HepG2 (cell line): ENCODE measurements at regions not wholly inside any gene's neighbourhood (a gene's known extent, or its start where the extent isn't known, plus 50 kb on each side); places are given as distances from the start of the nearest gene placed in this dataset.
"Not testable (repeated sequence)": the region's sequence is repeated elsewhere in the genome, so short reads cannot be mapped to it uniquely, and the experiment has no call there.

ENCODE experiments used
- ATAC-seq: fragments of 200-7000 bp; cut with Tn5 transposase; 3 replicates; pipeline ENCODE4 v1.9.1; 2020; ENCODE audit warnings: mild to moderate bottlenecking, moderate library complexity
- BruUV-seq: library from RNA; stranded (reverse); fragments of 400-500 nt; replicated peaks from 2 replicates; lab custom pipeline; 2021; lab: Mats Ljungman, UMichigan
- CTCF ChIA-PET: fragments of 300-600 bp; formaldehyde crosslinking; extraction: SDS; loops from one replicate; lab custom pipeline; 2021; ENCODE audit warnings: low total read pairs, inconsistent platforms, low intra/inter-chr PET ratio; lab: Yijun Ruan, JAX
- POLR2A ChIA-PET: fragments of 350-600 bp; sonication (Branson Sonifier 250); formaldehyde crosslinking; loops from one replicate; lab custom pipeline; 2020; ENCODE audit warnings: antibody characterized with exemption, inconsistent platforms; lab: Yijun Ruan, JAX
- DNase-seq: peaks from one replicate; pipeline ENCODE4 v3.0.0-alpha.2; 2015; ENCODE audit warnings: low spot score
- FAIRE-seq: peaks from 3 replicates; lab custom pipeline; 2011; peaks lifted over from hg19 to GRCh38; lab: Jason Lieb, UNC
- H2AFZ ChIP-seq: one replicate; pipeline ENCODE4 v1.6.1; 2011; ENCODE audit warnings: low read length, inconsistent platforms
- H3K27ac ChIP-seq: fragments of 300-600 bp; 3 replicates; pipeline ENCODE4 v1.8.0; 2011; ENCODE audit warnings: mixed run types, mild to moderate bottlenecking, mixed read lengths, low read length, inconsistent platforms; ENCODE audit not compliant: insufficient read depth; ENCODE audit errors: extremely low read length
- H3K27me3 ChIP-seq, 2 experiments: fragments of 200-600 bp in 1 of 2; 2 replicates in 1 of 2; 3 replicates in 1 of 2; pipeline versions ENCODE4 v1.6.0 to v1.8.0; 2011; ENCODE audit warnings: low read length in 2 of 2, mild to moderate bottlenecking in 2 of 2, moderate library complexity in 2 of 2, inconsistent platforms in 1 of 2; ENCODE audit not compliant: insufficient read depth in 2 of 2, control insufficient read depth in 1 of 2
- H3K36me3 ChIP-seq, 2 experiments: fragments of 200-600 bp in 1 of 2; replicated peaks in 1 of 2; 2 replicates in 1 of 2; 3 replicates in 1 of 2; pipeline versions ENCODE4 v1.5.1 to v1.8.0; 2011; ENCODE audit warnings: low read length in 2 of 2, inconsistent platforms in 1 of 2; ENCODE audit not compliant: insufficient read depth in 2 of 2, control insufficient read depth in 1 of 2
- H3K4me1 ChIP-seq: 2 replicates; pipeline ENCODE4 v1.5.1; 2012; ENCODE audit warnings: low read length, inconsistent platforms; ENCODE audit not compliant: insufficient read depth
- H3K4me2 ChIP-seq: 2 replicates; pipeline ENCODE4 v1.6.0; 2011; ENCODE audit warnings: low read depth, low read length, inconsistent platforms
- H3K4me3 ChIP-seq, 3 experiments: fragments of 200-600 bp in 1 of 3; sonication (generic), shearing (Covaris generic) in 1 of 3; replicated peaks in 1 of 3; 2 replicates each; pipeline ENCODE4 v1.5.1; 2011 to 2016; ENCODE audit warnings: low read length in 3 of 3, inconsistent platforms in 2 of 3, low read depth in 2 of 3, mild to moderate bottlenecking in 2 of 3, control low read depth in 1 of 3, mixed read lengths in 1 of 3; ENCODE audit not compliant: insufficient read depth in 1 of 3
- H3K79me2 ChIP-seq: one replicate; pipeline ENCODE4 v1.6.1; 2011; ENCODE audit warnings: low read length, inconsistent platforms; ENCODE audit not compliant: insufficient read depth
- H3K9ac ChIP-seq: 2 replicates; pipeline ENCODE4 v1.6.0; 2011; ENCODE audit warnings: mild to moderate bottlenecking, low read depth, low read length, inconsistent platforms; ENCODE audit not compliant: insufficient read depth
- H3K9me3 ChIP-seq: 2 replicates; pipeline ENCODE4 v1.5.1; 2012; ENCODE audit warnings: mild to moderate bottlenecking, low read length
- H4K20me1 ChIP-seq: 2 replicates; pipeline ENCODE4 v1.6.0; 2011; ENCODE audit warnings: inconsistent platforms, mild to moderate bottlenecking, low read length, moderate library complexity; ENCODE audit not compliant: insufficient read depth
- ZNF577 ChIP-seq: sonication (generic); formaldehyde crosslinking; IDR thresholded peaks from 2 replicates; pipeline ENCODE4 v1.4.0; 2020; ENCODE audit warnings: mild to moderate bottlenecking, low read depth, missing genetic modification reagents, borderline replicate concordance
- ZNF749 ChIP-seq: sonication (generic); formaldehyde crosslinking; IDR thresholded peaks from 2 replicates; pipeline ENCODE4 v1.8.0; 2022; ENCODE audit warnings: mild to moderate bottlenecking, missing genetic modification reagents, moderate library complexity, borderline replicate concordance
- WGBS: methylation state at CpG from one replicate; pipeline ENCODE4 v1.1.6; 2017; ENCODE audit warnings: low lambda C conversion rate; 5-methylcytosine and 5-hydroxymethylcytosine counted together
- in situ Hi-C: cut with HindIII; loops from 2 replicates; pipeline ENCODE4 v1.10.0; 2017; ENCODE audit warnings: low pct_unique_long_range_greater_than_20kb; ENCODE audit not compliant: extremely low pct_ligation_motif_present
- intact Hi-C: fragments of 100-400 bp; cut with micrococcal nuclease; formaldehyde crosslinking; loops from one replicate; pipeline ENCODE4 v1.10.0; 2022; ENCODE audit not compliant: unreplicated experiment

DNA sequence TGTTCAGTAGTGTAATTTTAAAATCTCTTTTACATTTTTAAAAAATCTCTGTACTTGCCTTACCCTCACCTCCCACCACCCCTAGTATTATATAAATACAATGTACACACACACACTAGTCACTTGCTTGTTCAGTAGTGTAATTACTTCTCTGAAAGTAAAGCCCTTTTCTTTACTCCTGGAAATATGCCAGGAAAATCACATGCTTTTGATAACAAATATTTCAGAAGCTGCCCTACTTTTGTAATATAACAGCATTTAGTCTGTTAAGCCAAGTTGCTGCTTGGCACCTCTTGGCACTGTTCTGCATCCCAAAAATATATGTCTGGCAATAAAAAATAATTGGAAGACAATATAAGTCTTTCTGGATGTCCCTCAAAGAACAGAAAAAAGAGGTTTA, 172.8 kb upstream of the APOOL start (continued):
- TF ChIP-seq ZNF749 (no peak), ZNF577 (no peak)

DNA sequence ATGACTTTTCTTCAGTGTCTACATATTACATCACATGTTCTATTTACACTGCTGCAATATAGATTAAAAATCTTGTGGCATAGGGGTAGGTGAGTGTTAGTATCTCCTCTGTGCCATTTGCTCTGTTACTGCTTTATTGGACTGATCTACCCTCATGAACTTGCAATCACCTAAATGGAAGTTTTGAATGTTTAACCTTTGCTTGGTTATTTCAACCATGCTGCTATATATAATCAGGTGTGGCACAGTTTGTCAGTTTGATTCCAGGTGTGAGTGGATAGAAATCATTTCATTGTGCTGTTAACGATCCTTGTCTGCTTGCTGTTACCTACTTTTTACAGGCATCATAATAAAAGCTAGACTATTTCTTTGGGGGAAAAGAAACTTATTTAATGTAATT, 157.1 kb upstream of the APOOL start:
- H3K9ac ChIP-seq, H3K79me2 ChIP-seq, DNase-seq, H3K4me1 ChIP-seq, intact Hi-C loops, H2AFZ ChIP-seq, in situ Hi-C loops, H4K20me1 ChIP-seq, H3K4me2 ChIP-seq, ATAC-seq, H3K27ac ChIP-seq, CTCF ChIA-PET, POLR2A ChIA-PET, H3K36me3 ChIP-seq, H3K9me3 ChIP-seq, H3K27me3 ChIP-seq, H3K4me3 ChIP-seq, BruUV-seq: not testable (repeated sequence)
- peak; percentile 15 for FAIRE-seq
- 0% methylated on average over 1 of the region's 1 CpG for WGBS

DNA sequence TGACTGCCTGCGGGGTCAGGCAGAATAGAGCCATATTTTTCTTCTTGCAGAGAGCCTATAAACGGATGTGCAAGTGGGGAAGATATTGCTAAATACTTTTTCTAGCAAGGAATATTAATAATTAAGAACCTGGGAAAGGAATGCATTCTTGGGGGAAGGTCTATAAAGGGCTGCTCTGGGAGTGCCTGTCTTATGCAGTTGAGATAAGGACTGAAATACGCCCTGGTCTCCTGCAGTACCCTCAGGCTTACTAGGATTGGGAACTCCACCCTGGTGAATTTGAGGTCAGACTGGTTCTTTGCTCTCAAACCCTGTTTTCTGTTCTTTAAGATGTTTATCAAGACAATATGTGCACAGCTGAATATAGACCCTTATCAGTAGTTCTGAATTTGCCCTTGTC, 152.5 kb upstream of the APOOL start:
- ATAC-seq, H3K27me3 ChIP-seq, H3K36me3 ChIP-seq, POLR2A ChIA-PET, H3K9me3 ChIP-seq, H3K4me2 ChIP-seq, H2AFZ ChIP-seq, intact Hi-C loops, H3K79me2 ChIP-seq, in situ Hi-C loops, H3K4me1 ChIP-seq, FAIRE-seq, BruUV-seq, H3K4me3 ChIP-seq, CTCF ChIA-PET, DNase-seq, H4K20me1 ChIP-seq, H3K9ac ChIP-seq, H3K27ac ChIP-seq: not testable (repeated sequence)
- 7% methylated on average over 3 of the region's 3 CpGs for WGBS

DNA sequence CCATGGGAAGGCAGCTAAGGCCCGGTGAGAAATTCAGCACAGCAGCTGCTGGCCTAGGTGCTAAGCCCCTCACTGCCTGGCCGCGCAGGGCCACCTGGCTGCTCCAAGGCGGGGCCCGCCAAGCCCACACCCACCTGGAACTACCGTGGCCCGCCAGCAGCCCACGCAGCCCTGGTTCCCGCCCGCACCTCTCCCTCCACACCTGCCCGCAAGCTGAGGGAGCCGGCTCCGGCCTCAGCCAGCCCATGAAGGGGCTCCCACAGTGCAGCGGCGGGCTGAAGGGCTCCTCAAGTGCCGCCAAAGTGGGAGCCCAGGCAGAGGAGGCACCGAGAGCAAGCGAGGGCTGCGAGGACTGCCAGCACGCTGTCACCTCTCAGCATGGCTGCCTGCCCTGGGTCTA, 146.9 kb upstream of the APOOL start:
- H3K9me3 ChIP-seq, H3K4me1 ChIP-seq, DNase-seq, H3K79me2 ChIP-seq, H2AFZ ChIP-seq, H3K36me3 ChIP-seq, H3K4me2 ChIP-seq, H3K4me3 ChIP-seq, H4K20me1 ChIP-seq, H3K9ac ChIP-seq, BruUV-seq, H3K27me3 ChIP-seq, POLR2A ChIA-PET, intact Hi-C loops, CTCF ChIA-PET, ATAC-seq, in situ Hi-C loops, FAIRE-seq, H3K27ac ChIP-seq: not testable (repeated sequence)
- WGBS, result no CpG with 5 or more reads among the region's 20 CpGs

DNA sequence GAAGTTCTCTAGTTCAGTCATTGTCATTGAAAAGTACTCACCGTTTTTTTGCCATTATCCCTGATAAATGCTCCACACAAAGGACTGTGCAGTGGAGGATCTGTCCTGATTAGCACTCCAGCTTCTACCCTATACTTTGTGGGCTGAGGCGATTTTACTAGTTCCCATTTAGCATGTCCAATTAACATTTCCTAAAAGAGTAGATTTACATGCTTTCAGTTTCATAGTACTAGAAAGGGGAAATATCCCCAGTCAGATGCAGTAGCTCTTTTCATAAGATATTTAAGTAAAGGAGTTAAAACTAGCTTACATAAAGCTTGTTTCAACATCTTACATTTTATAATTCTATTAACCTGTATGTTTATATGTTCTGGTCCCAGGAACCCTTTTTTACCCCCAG, 144.9 kb upstream of the APOOL start:
- BruUV-seq, H3K79me2 ChIP-seq, H3K4me3 ChIP-seq, H3K9me3 ChIP-seq, H4K20me1 ChIP-seq, FAIRE-seq, DNase-seq, H3K36me3 ChIP-seq, CTCF ChIA-PET, in situ Hi-C loops, H3K9ac ChIP-seq, intact Hi-C loops, H3K27ac ChIP-seq, H3K4me1 ChIP-seq, POLR2A ChIA-PET, ATAC-seq, H2AFZ ChIP-seq, H3K27me3 ChIP-seq, H3K4me2 ChIP-seq: not testable (repeated sequence)
- WGBS, result 0% methylated on average over 1 of the region's 2 CpGs
